ENCODE measurements at regions not wholly inside any gene's neighbourhood (a gene's known extent, or its start where the extent isn't known, plus 50 kb on each side); places are given as distances from the start of the nearest gene placed in this dataset.

GRCh38 chr20:11124849-11125505 is 451.2 kb upstream of the JAG1 start:
- Histone ChIP-seq H2BK20ac (ENCODE audit: low read length) (no peak overlapping the region), H3K36me3 (ENCODE audit: control insufficient read depth in 2 of 4, insufficient read depth in 4 of 4, low read length in 3 of 4) (no peaks in the 10 kb centered on the region), H3K9me3 (ENCODE audit: insufficient read depth in 2 of 2, low read depth in 1 of 2, low read length in 1 of 2) (no peaks in the 10 kb centered on the region), H3K79me1 (ENCODE audit: low read depth, low read length) (no peaks in the 10 kb centered on the region), H3K4me1 (replicated peaks in 1 of 4; ENCODE audit: control insufficient read depth in 3 of 4, insufficient read depth in 4 of 4, low read length in 3 of 4) (no peaks in the 10 kb centered on the region), H3K27me3 (replicated peaks in 1 of 4; ENCODE audit: control insufficient read depth in 3 of 4, extremely low read depth in 1 of 4, insufficient read depth in 3 of 4, low read length in 3 of 4) (no peaks in the 10 kb centered on the region), H2BK15ac (ENCODE audit: low read length) (no peak overlapping the region), H3K79me2 (ENCODE audit: control insufficient read depth in 1 of 2, insufficient read depth in 2 of 2, low read length in 2 of 2) (no peaks in the 10 kb centered on the region), H2BK5ac (ENCODE audit: low read depth, low read length) (no peak overlapping the region), H2AK5ac (ENCODE audit: low read depth, low read length) (no peak overlapping the region), H3K56ac (replicated peaks; ENCODE audit: insufficient read length, low read depth, low read length) (no peak overlapping the region), H3K27ac (ENCODE audit: low read depth, low read length) (no peak overlapping the region), H3K23ac (ENCODE audit: insufficient read length) (no peak overlapping the region), H3K4me2 (ENCODE audit: insufficient read depth in 1 of 2, low read depth in 2 of 2, low read length in 2 of 2) (no peak overlapping the region), H3K18ac (ENCODE audit: extremely low read depth, low read length) (no peak overlapping the region), H2BK12ac (ENCODE audit: low read depth, low read length) (no peak overlapping the region), H4K20me1 (replicated peaks in 1 of 2; ENCODE audit: control insufficient read depth in 1 of 2, insufficient read depth in 2 of 2, low read length in 2 of 2) (no peaks in the 10 kb centered on the region), H3K9ac (replicated peaks in 1 of 4; ENCODE audit: extremely low read depth in 1 of 4, low read depth in 3 of 4, low read length in 3 of 4) (no peak overlapping the region), H3K4ac (replicated peaks; ENCODE audit: insufficient read length, low read depth, low read length) (no peak overlapping the region), H2BK120ac (replicated peaks; ENCODE audit: low read depth, low read length) (no peak overlapping the region), H4K91ac (replicated peaks; ENCODE audit: insufficient read length, low read length) (no peak overlapping the region), H4K5ac (ENCODE audit: insufficient read length, low read depth, low read length) (no peak overlapping the region), H3K23me2 (ENCODE audit: low read depth, low read length) (no peaks in the 10 kb centered on the region; the same call in 1 of the 2 replicates), H3K14ac (ENCODE audit: insufficient read length) (no peak overlapping the region), H3K4me3 (ENCODE audit: extremely low read depth in 1 of 4, insufficient read depth in 2 of 4, low read depth in 3 of 4, low read length in 4 of 4) (no peak overlapping the region), H2AFZ (ENCODE audit: low read length) (peak overlapping the region; percentile 3; the same call in 1 of the 2 replicates), H4K8ac (ENCODE audit: extremely low read depth, insufficient read depth, low read length) (no peak overlapping the region)
- DNase-seq (ENCODE audit: low read depth in 1 of 2, low spot score in 2 of 2): no peak
- peak; percentile 79; the same call in 1 of the 2 replicates for TF ChIP-seq MAFK (IDR thresholded peaks at IDR 0.05; ENCODE audit: low read depth, low read length)
- no peak for TF ChIP-seq NANOG (IDR thresholded peaks at IDR 0.05; ENCODE audit: insufficient read depth, low read depth, low read length, poor library complexity, severe bottlenecking)
- no peak for TF ChIP-seq NRF1 (IDR thresholded peaks at IDR 0.05; ENCODE audit: low read depth, low read length)
- TF ChIP-seq MAX (IDR thresholded peaks at IDR 0.05): no peak
- TF ChIP-seq SUZ12 (IDR thresholded peaks at IDR 0.05; ENCODE audit: low read length): no peak
- no peak for TF ChIP-seq SP2 (IDR thresholded peaks at IDR 0.05; ENCODE audit: low read length)
- TF ChIP-seq SIN3A (conservative IDR thresholded peaks at IDR 0.05 in 1 of 2, IDR thresholded peaks at IDR 0.05 in 1 of 2; ENCODE audit: low read depth in 1 of 2, low read length in 2 of 2): no peak
- TF ChIP-seq ASH2L (IDR thresholded peaks at IDR 0.05; ENCODE audit: low read length): no peak
- no peak for FAIRE-seq
- ChIA-PET POLR2A (ENCODE audit: partially characterized antibody) (no interaction called here), CTCF (ENCODE audit: partially characterized antibody) (no interaction called here)
- 97% methylated on average over 2 of the region's 2 CpGs; no CpG with 5 or more reads in 1 of the 2 experiments for WGBS, 2 experiments (ENCODE audit: extremely low coverage in 1 of 2, insufficient coverage in 1 of 2, insufficient read length in 1 of 2, insufficient replicate concordance in 2 of 2, low coverage in 1 of 2, low lambda C conversion rate in 2 of 2, missing lambda C conversion rate in 1 of 2)

Data from H1 (cell line).